HL-60 (cell line): ENCODE measurements at regions not wholly inside any gene's neighbourhood (a gene's known extent, or its start where the extent isn't known, plus 50 kb on each side); places are given as distances from the start of the nearest gene placed in this dataset.

Experiments
- DNase-seq, 2 experiments: peaks; one replicate each; pipeline ENCODE4 v3.0.0-alpha.2; 2010 to 2020; ENCODE audit warnings: low read depth in 1 of 2, low spot score in 1 of 2
- H3K27ac ChIP-seq: fragments of 250-450 bp; sonication (Bioruptor Pico); replicated peaks from 2 replicates; pipeline ENCODE4 v1.5.1; 2020; ENCODE audit warnings: mild to moderate bottlenecking, moderate library complexity
- H3K27me3 ChIP-seq: fragments of 250-450 bp; sonication (Bioruptor Pico); 2 replicates; pipeline ENCODE4 v1.5.1; 2021; ENCODE audit warnings: mild to moderate bottlenecking, moderate library complexity; ENCODE audit not compliant: insufficient read depth, poor library complexity, severe bottlenecking
- H3K4me3 ChIP-seq: replicated peaks from 2 replicates; pipeline ENCODE4 v1.5.1; 2011; ENCODE audit warnings: mild to moderate bottlenecking, control low read depth, low read length; ENCODE audit not compliant: insufficient read depth
- CTCF ChIP-seq: IDR thresholded peaks from one replicate; pipeline ENCODE4 v1.5.1; 2011; ENCODE audit warnings: low read length, control low read depth, inconsistent platforms; ENCODE audit not compliant: insufficient read depth
- GABPA ChIP-seq: IDR thresholded peaks from 2 replicates; pipeline ENCODE4 v1.6.1; 2012; ENCODE audit warnings: low read depth
- POLR2AphosphoS5 ChIP-seq: IDR thresholded peaks from 2 replicates; pipeline ENCODE4 v1.6.1; 2012; ENCODE audit warnings: low read depth
- SPI1 ChIP-seq: IDR thresholded peaks from 2 replicates; pipeline ENCODE4 v1.6.1; 2012; ENCODE audit warnings: low read depth, mild to moderate bottlenecking, borderline replicate concordance
- TF ChIP-seq, protein P1 (sequence below): IDR thresholded peaks from 2 replicates; pipeline ENCODE4 v1.6.1; 2012; ENCODE audit warnings: low read depth; ENCODE audit not compliant: insufficient replicate concordance

DNA sequence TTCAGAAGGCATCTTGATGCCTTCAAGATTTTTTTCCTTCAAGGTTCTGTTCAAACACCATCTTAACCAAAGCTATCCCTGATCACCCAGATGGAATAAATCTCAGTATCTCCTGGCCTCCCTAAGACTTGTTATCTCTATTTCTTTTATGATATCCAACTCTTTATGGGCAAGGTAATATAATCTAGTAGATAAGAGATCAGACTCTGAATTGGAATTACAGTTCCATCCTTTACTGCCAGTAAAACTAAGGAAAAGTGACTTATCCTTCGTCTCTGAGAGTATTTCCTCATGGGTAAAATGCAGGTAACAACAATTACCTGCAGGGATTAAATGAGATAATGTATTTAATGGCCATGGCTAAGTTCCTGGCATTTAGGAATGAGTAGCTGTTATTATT, 445.0 kb upstream of the DAB1 start:
- Histone ChIP-seq H3K27ac (no peak overlapping the region), H3K4me3 (no peak overlapping the region), H3K27me3 (no peaks in the 10 kb centered on the region)
- TF ChIP-seq SPI1 = no peak
- TF ChIP-seq CTCF = no peak
- TF ChIP-seq, protein P1, sequence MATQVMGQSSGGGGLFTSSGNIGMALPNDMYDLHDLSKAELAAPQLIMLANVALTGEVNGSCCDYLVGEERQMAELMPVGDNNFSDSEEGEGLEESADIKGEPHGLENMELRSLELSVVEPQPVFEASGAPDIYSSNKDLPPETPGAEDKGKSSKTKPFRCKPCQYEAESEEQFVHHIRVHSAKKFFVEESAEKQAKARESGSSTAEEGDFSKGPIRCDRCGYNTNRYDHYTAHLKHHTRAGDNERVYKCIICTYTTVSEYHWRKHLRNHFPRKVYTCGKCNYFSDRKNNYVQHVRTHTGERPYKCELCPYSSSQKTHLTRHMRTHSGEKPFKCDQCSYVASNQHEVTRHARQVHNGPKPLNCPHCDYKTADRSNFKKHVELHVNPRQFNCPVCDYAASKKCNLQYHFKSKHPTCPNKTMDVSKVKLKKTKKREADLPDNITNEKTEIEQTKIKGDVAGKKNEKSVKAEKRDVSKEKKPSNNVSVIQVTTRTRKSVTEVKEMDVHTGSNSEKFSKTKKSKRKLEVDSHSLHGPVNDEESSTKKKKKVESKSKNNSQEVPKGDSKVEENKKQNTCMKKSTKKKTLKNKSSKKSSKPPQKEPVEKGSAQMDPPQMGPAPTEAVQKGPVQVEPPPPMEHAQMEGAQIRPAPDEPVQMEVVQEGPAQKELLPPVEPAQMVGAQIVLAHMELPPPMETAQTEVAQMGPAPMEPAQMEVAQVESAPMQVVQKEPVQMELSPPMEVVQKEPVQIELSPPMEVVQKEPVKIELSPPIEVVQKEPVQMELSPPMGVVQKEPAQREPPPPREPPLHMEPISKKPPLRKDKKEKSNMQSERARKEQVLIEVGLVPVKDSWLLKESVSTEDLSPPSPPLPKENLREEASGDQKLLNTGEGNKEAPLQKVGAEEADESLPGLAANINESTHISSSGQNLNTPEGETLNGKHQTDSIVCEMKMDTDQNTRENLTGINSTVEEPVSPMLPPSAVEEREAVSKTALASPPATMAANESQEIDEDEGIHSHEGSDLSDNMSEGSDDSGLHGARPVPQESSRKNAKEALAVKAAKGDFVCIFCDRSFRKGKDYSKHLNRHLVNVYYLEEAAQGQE = no peak
- no peak for TF ChIP-seq POLR2AphosphoS5
- no peak for TF ChIP-seq GABPA
- DNase-seq = no peak

DNA sequence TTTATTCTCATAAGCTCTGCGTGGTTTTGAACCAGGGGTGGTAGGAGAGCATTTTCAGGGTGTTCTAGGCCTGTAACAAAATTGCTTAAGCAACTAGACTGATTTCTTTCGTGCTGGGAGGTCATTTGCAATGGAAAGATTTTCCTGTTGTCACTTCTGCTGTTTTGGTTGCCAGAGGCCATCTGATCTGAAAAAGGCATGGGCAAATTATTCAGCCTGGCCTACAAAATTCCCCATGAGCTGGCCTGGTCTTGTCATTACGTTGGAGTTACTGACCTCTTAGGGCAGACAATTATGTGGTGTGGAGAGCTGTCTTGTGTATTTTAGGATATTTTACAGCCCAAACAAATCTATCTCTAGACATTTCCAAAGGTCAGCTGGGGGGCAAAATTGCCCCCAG, 444.4 kb upstream of the DAB1 start:
- H3K27me3 ChIP-seq = no peaks in the 10 kb centered on the region
- no peak for DNase-seq
- TF ChIP-seq POLR2AphosphoS5 (no peak), SPI1 (no peak), GABPA (no peak), CTCF (no peak)
- TF ChIP-seq, protein P1 = no peak
- no peak overlapping the region for H3K27ac ChIP-seq
- H3K4me3 ChIP-seq = no peak overlapping the region

DNA sequence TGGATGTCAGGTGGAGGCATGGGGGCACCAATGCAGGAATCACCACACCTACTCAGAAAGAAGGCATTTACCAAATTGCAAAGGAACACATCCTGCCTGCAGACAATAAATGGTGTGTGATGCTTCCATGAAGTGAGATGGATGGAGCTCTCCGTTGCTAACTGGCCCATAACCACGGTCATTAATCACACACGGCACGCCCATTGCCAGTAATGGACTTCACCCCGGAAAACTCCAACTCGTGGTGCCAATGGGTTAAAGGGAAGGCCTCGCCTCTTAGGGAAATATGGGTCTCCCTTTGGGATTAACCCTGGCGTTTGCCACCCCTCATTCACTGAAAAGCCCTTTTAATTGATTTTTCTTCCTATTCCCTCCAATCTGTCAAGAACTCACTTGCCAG, 443.1 kb upstream of the DAB1 start:
- TF ChIP-seq GABPA (no peak), POLR2AphosphoS5 (no peak), CTCF (no peak), SPI1 (no peak)
- TF ChIP-seq, protein P1 = no peak
- Histone ChIP-seq H3K27me3 (no peaks in the 10 kb centered on the region), H3K27ac (no peak overlapping the region), H3K4me3 (no peak overlapping the region)
- no peak for DNase-seq
